Osteoblast (primary cell): ENCODE measurements at regions not wholly inside any gene's neighbourhood (a gene's known extent, or its start where the extent isn't known, plus 50 kb on each side); places are given as distances from the start of the nearest gene placed in this dataset.

Experiments used
- DNase-seq: peaks from one replicate; pipeline ENCODE4 v3.0.0; 2011; ENCODE audit warnings: low spot score, mixed read lengths; ENCODE audit not compliant: insufficient read length; ENCODE audit errors: missing footprints
- H2AFZ ChIP-seq: 2 replicates; pipeline ENCODE4 v1.6.0; 2011; ENCODE audit warnings: mild to moderate bottlenecking, low read length
- H3K27ac ChIP-seq: 2 replicates; pipeline ENCODE4 v1.5.1; 2011; ENCODE audit warnings: mild to moderate bottlenecking, low read depth, low read length, moderate library complexity
- H3K27me3 ChIP-seq: 2 replicates; pipeline ENCODE4 v1.6.0; 2012; ENCODE audit warnings: mild to moderate bottlenecking, control low read depth, inconsistent platforms, low read length, moderate library complexity; ENCODE audit not compliant: insufficient read depth
- H3K36me3 ChIP-seq: 2 replicates; pipeline ENCODE4 v1.5.1; 2011; ENCODE audit warnings: mild to moderate bottlenecking, low read length, control low read depth, moderate library complexity; ENCODE audit not compliant: insufficient read depth
- H3K4me1 ChIP-seq: 2 replicates; pipeline ENCODE4 v1.5.1; 2011; ENCODE audit warnings: mild to moderate bottlenecking, low read length, control low read depth, moderate library complexity; ENCODE audit not compliant: insufficient read depth
- H3K4me2 ChIP-seq: 2 replicates; pipeline ENCODE4 v1.6.0; 2011; ENCODE audit warnings: mild to moderate bottlenecking, low read length; ENCODE audit not compliant: insufficient read depth
- H3K4me3 ChIP-seq: fragments of 200-600 bp; sonication (generic); 3 replicates; pipeline ENCODE4 v1.5.1; 2012; ENCODE audit warnings: mild to moderate bottlenecking, low read length, inconsistent platforms; ENCODE audit not compliant: insufficient read depth
- H3K79me2 ChIP-seq: 2 replicates; pipeline ENCODE4 v1.6.0; 2012; ENCODE audit warnings: mild to moderate bottlenecking, low read length, control low read depth, inconsistent platforms; ENCODE audit not compliant: insufficient read depth
- H3K9me3 ChIP-seq: 2 replicates; pipeline ENCODE4 v1.5.1; 2011; ENCODE audit warnings: low read depth, low read length, control low read depth
- H4K20me1 ChIP-seq: 2 replicates; pipeline ENCODE4 v1.6.0; 2012; ENCODE audit warnings: mild to moderate bottlenecking, low read length, control low read depth; ENCODE audit not compliant: insufficient read depth
- CTCF ChIP-seq: IDR thresholded peaks from 2 replicates; pipeline ENCODE4 v1.5.1; 2011; ENCODE audit warnings: mild to moderate bottlenecking, low read depth, low read length, moderate library complexity; ENCODE audit errors: extremely low read depth

DNA sequence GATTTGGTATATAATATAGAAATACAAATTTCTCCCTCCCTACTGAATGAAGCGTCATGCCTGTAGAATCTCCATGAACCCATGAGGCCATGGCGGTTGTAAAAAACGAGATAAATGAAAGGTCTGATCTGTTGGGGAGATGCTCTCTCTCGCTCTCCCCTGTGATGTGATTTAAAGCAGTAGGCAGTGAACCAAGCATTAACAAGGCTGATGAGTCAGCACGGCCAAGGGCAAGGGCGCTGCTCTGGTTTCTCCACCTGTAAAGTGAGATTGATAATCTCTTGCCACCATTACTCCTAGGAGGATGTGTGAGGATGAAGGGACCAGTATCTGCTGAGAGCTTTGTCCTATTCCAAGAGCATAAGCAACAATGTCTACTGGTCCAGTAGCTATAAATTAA lies 553.3 kb downstream of the CMPK2 start:
- no peaks in the 10 kb centered on the region for H3K36me3 ChIP-seq
- no peak for TF ChIP-seq CTCF
- no peak for DNase-seq
- H3K9me3 ChIP-seq, result peaks cover 3% of the 10 kb centered on the region
- H4K20me1 ChIP-seq, result no peaks in the 10 kb centered on the region
- H3K4me2 ChIP-seq, result no peak overlapping the region
- H3K27me3 ChIP-seq, result no peaks in the 10 kb centered on the region
- no peak overlapping the region for H2AFZ ChIP-seq
- no peak overlapping the region for H3K27ac ChIP-seq
- no peaks in the 10 kb centered on the region for H3K4me1 ChIP-seq
- H3K4me3 ChIP-seq, result no peak overlapping the region
- no peaks in the 10 kb centered on the region for H3K79me2 ChIP-seq

- H3K4me3 ChIP-seq, result no peak overlapping the region
- DNase-seq, result no peak
- no peak for TF ChIP-seq CTCF
- no peaks in the 10 kb centered on the region for H3K27me3 ChIP-seq
- H4K20me1 ChIP-seq, result no peaks in the 10 kb centered on the region
- no peak overlapping the region for H3K4me2 ChIP-seq
- H3K27ac ChIP-seq, result no peak overlapping the region
- no peaks in the 10 kb centered on the region for H3K36me3 ChIP-seq
- H3K9me3 ChIP-seq, result peaks cover 3% of the 10 kb centered on the region
- H3K4me1 ChIP-seq, result no peaks in the 10 kb centered on the region
- H2AFZ ChIP-seq, result no peak overlapping the region
- no peaks in the 10 kb centered on the region for H3K79me2 ChIP-seq
Measured at GRCh38 chr2:6314218-6314960, 551.3 kb downstream of the CMPK2 start.

GRCh38 chr2:6325616-6326015 lies 540.1 kb downstream of the CMPK2 start:
- no peak overlapping the region for H3K4me3 ChIP-seq

DNA sequence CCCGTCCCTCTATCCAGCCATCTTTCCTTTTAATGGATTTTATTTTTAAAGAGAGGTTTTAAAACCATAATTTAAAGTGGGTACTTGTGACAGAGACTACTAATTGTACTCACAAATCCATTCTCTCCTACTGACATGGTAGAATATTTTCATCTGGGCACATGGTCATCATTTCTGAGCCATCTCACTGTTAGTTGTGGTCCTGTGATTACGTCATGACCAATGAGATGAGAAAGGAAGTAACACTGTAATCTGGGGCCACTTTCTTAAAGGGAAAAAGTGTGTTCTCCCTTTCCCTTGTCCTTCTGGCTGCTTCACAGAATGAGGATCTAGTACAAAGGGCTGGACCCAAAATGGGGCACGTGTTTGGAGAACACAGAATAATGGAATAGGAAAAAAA lies 538.7 kb downstream of the CMPK2 start:
- Histone ChIP-seq H3K4me1 (no peaks in the 10 kb centered on the region), H4K20me1 (no peaks in the 10 kb centered on the region), H3K4me2 (no peak overlapping the region), H3K79me2 (no peaks in the 10 kb centered on the region), H3K27ac (no peak overlapping the region), H3K4me3 (no peak overlapping the region), H2AFZ (no peak overlapping the region), H3K9me3 (peaks cover 4% of the 10 kb centered on the region), H3K27me3 (no peaks in the 10 kb centered on the region), H3K36me3 (no peaks in the 10 kb centered on the region)
- no peak for DNase-seq
- no peak for TF ChIP-seq CTCF

More at GRCh38 chr2:6325616-6326015, 540.1 kb downstream of the CMPK2 start:
- H3K36me3 ChIP-seq, result no peaks in the 10 kb centered on the region
- H3K4me2 ChIP-seq, result no peak overlapping the region
- H2AFZ ChIP-seq, result no peak overlapping the region
- H4K20me1 ChIP-seq, result no peaks in the 10 kb centered on the region
- H3K27me3 ChIP-seq, result no peaks in the 10 kb centered on the region
- H3K27ac ChIP-seq, result no peak overlapping the region
- no peak for TF ChIP-seq CTCF
- no peaks in the 10 kb centered on the region for H3K4me1 ChIP-seq
- H3K9me3 ChIP-seq, result peaks cover 4% of the 10 kb centered on the region
- no peaks in the 10 kb centered on the region for H3K79me2 ChIP-seq
- DNase-seq, result peak; percentile 50
